ENCODE measurements at regions not wholly inside any gene's neighbourhood (a gene's known extent, or its start where the extent isn't known, plus 50 kb on each side); places are given as distances from the start of the nearest gene placed in this dataset.

GRCh38 chr2:221178139-221178538, 394.0 kb downstream of the EPHA4 start:
- TF ChIP-seq EGR1 (conservative IDR thresholded peaks at IDR 0.05): no peak
- no peak for TF ChIP-seq CTCF (IDR thresholded peaks at IDR 0.05 in 2 of 3, conservative IDR thresholded peaks at IDR 0.05 in 1 of 3; ENCODE audit: insufficient read depth in 2 of 3, low read depth in 1 of 3, low read length in 3 of 3)
- TF ChIP-seq ZNF507 (tag; conservative IDR thresholded peaks at IDR 0.05): no peak
- TF ChIP-seq KLF6 (CRISPR knock-in tag; IDR thresholded peaks at IDR 0.05; ENCODE audit: borderline replicate concordance): no peak
- no peak for TF ChIP-seq USF1 (CRISPR knock-in tag; IDR thresholded peaks at IDR 0.05)
- TF ChIP-seq EP300 (IDR thresholded peaks at IDR 0.05; ENCODE audit: low read length): no peak
- no peak for TF ChIP-seq KLF1 (tag; IDR thresholded peaks at IDR 0.05)
- no peak for TF ChIP-seq ARID1B (IDR thresholded peaks at IDR 0.05)
- TF ChIP-seq AFF4 (CRISPR knock-in tag; IDR thresholded peaks at IDR 0.05): no peak
- no peak for TF ChIP-seq SAP30 (IDR thresholded peaks at IDR 0.05; ENCODE audit: borderline replicate concordance, insufficient read depth, low read depth, low read length, poor library complexity, severe bottlenecking)

Measured in K562 (cell line).